ENCODE measurements at regions not wholly inside any gene's neighbourhood (a gene's known extent, or its start where the extent isn't known, plus 50 kb on each side); places are given as distances from the start of the nearest gene placed in this dataset.

DNA sequence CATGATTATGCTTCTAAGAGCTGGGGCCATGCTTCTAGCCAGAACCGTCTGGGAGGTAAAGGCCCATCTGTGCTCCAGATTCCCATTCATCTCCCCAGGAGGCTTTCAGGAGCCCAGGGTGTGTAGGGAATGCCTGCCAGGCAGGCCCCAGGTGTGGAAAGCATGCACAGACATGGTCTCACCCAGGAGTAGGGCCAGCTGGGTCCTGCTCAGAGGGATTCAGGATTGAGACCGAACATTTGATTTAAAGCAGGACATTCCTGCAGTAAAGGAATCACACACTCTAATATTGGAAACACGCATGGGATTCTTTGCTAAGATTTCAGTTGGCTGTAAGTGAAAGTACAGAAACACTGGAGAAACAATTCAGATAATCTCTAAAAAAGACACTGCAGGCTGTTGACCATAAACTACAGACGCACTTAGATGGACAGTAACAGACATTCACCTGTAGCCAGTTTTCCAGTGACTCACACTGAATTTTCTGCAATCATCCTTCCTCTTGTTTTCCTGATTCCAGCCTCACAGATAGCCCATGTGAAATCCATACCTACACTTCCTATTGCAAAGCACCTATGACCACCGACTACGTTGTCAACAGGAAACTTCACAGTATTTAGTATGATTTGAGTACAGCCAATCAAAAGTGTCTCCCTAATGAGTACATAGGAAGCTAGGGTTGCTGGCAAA is 257.8 kb downstream of the TBC1D4 start:
- TF ChIP-seq EP300 (IDR thresholded peaks at IDR 0.05; ENCODE audit: borderline replicate concordance), result no peak
- no peak for TF ChIP-seq RAD21 (IDR thresholded peaks at IDR 0.05; ENCODE audit: low read depth)
- TF ChIP-seq ZBTB7A (IDR thresholded peaks at IDR 0.05; ENCODE audit: low read depth), result no peak
- no peak for TF ChIP-seq YY1 (IDR thresholded peaks at IDR 0.05; ENCODE audit: low read depth)
- no peak for TF ChIP-seq EGR1 (IDR thresholded peaks at IDR 0.05)
- TF ChIP-seq, protein P1, sequence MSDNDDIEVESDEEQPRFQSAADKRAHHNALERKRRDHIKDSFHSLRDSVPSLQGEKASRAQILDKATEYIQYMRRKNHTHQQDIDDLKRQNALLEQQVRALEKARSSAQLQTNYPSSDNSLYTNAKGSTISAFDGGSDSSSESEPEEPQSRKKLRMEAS (IDR thresholded peaks at IDR 0.05), result no peak
- no peak for TF ChIP-seq CEBPB (IDR thresholded peaks at IDR 0.05)
- TF ChIP-seq NFIC (IDR thresholded peaks at IDR 0.05), result no peak
- TF ChIP-seq REST (IDR thresholded peaks at IDR 0.05; ENCODE audit: low read depth), result no peak
- no peak for TF ChIP-seq TAF1 (IDR thresholded peaks at IDR 0.05; ENCODE audit: low read depth)

Measured in Ishikawa (cell line).